GM23248 (cell line): ENCODE measurements at regions not wholly inside any gene's neighbourhood (a gene's known extent, or its start where the extent isn't known, plus 50 kb on each side); places are given as distances from the start of the nearest gene placed in this dataset.

ENCODE experiments used
- EZH2 ChIP-seq: fragments of 200-600 bp; sonication (generic); IDR thresholded peaks from 2 replicates; pipeline ENCODE4 v1.6.1; 2018; ENCODE audit warnings: antibody characterized with exemption, mild to moderate bottlenecking; ENCODE audit not compliant: insufficient read depth, poor library complexity, severe bottlenecking
- EZH2phosphoT487 ChIP-seq: fragments of 200-600 bp; sonication (generic); IDR thresholded peaks from 2 replicates; pipeline ENCODE4 v1.6.1; 2018; ENCODE audit warnings: antibody characterized with exemption, moderate library complexity, mild to moderate bottlenecking, low read depth; ENCODE audit not compliant: insufficient read depth

- no peak for TF ChIP-seq EZH2phosphoT487
- TF ChIP-seq EZH2: no peak
These were observed 987.0 kb downstream of the HACE1 start for GRCh38 chr6:103872678-103873077.
